HG02943 (cell line): ENCODE measurements at regions not wholly inside any gene's neighbourhood (a gene's known extent, or its start where the extent isn't known, plus 50 kb on each side); places are given as distances from the start of the nearest gene placed in this dataset.

Experiments
- ATAC-seq: cut with Tn5 transposase; IDR thresholded peaks from one replicate; pipeline ENCODE4 v1.9.1; 2021; ENCODE audit warnings: mild to moderate bottlenecking, low read depth, moderate library complexity; ENCODE audit not compliant: unreplicated experiment

GRCh38 chrX:13112499-13112898, 68.1 kb upstream of the FAM9C start:
- no peak for ATAC-seq

GRCh38 chrX:13110433-13111324, 66.3 kb upstream of the FAM9C start:
- no peak for ATAC-seq

GRCh38 chrX:13109817-13110216, 65.4 kb upstream of the FAM9C start:
- ATAC-seq: no peak

- no peak for ATAC-seq
These were observed 59.5 kb upstream of the FAM9C start for GRCh38 chrX:13103914-13104274.

GRCh38 chrX:13103188-13103913, 58.9 kb upstream of the FAM9C start:
- no peak for ATAC-seq

GRCh38 chrX:13102636-13103035, 58.2 kb upstream of the FAM9C start:
- no peak for ATAC-seq

GRCh38 chrX:13101441-13102139, 57.2 kb upstream of the FAM9C start:
- no peak for ATAC-seq

DNA sequence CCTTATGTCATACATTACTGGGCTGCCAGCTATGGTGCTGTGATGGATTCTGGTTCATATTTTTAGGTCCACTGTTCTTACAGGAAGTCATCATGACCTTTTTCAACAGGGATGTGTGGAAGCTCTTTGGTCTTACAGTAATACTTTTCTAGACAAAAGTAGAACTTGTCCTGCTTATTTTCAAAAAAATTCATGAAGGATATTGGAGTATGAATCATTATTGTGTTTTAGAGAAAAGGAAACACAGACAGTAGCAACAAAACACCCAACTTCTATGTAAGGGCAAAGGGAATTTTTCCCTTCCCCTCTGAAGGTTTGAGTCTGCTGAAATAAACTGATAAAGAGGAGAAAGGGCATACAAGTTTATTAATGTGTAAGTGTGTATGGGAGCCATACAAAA, 54.7 kb upstream of the FAM9C start:
- ATAC-seq: no peak

GRCh38 chrX:13096728-13097127, 52.3 kb upstream of the FAM9C start:
- ATAC-seq: no peak

GRCh38 chrX:13094828-13095341, 50.5 kb upstream of the FAM9C start:
- no peak for ATAC-seq

DNA sequence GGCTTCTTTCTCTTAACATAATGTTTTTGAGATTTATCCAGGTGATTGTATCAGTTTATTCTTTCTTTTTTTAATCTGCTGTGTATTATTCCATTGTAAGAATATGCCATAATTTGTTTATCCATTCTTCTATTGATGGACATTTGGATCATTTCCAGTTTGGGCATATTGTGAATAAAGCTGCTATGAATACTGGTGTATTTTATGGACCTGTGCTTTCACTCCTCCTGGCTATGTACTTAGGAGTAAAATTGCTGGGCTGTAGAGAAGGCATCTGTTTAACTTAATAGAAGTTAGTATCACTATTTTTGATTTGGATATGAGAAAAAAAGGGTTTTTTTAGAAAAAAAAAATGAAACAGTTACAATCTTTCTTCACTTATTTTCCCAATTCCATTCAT, 50.0 kb upstream of the FAM9C start:
- ATAC-seq: no peak
